Lung (tissue), 11 donors: ENCODE measurements at regions not wholly inside any gene's neighbourhood (a gene's known extent, or its start where the extent isn't known, plus 50 kb on each side); places are given as distances from the start of the nearest gene placed in this dataset.
"Not testable (repeated sequence)": the region's sequence is repeated elsewhere in the genome, so short reads cannot be mapped to it uniquely, and the experiment has no call there.

Source experiments
- ATAC-seq: fragments of 200-7000 bp; cut with Tn5 transposase; one replicate; pipeline ENCODE4 v1.9.1; 2020; ENCODE audit warnings: moderate number of reproducible peaks; ENCODE audit not compliant: insufficient read depth, low FRiP score
- DNase-seq, 3 donors: peaks; one replicate each; pipeline ENCODE4 v3.0.0-alpha.2; 2013 to 2017
- H3K27ac ChIP-seq, 2 donors: one replicate each; pipeline ENCODE4 v1.5.1; 2013; ENCODE audit warnings: mild to moderate bottlenecking in 2 of 2, moderate library complexity in 2 of 2, control low read depth in 1 of 2, inconsistent platforms in 1 of 2, low read depth in 1 of 2, low read length in 1 of 2
- H3K27me3 ChIP-seq, 3 donors: one replicate each; pipeline ENCODE4 v1.5.1; 2013; ENCODE audit warnings: low read length in 2 of 3; ENCODE audit not compliant: control insufficient read depth in 3 of 3, insufficient read depth in 3 of 3
- H3K36me3 ChIP-seq, 4 donors: one replicate each; pipeline ENCODE4 v1.5.1; 2013; ENCODE audit warnings: low read length in 4 of 4, mild to moderate bottlenecking in 1 of 4, moderate library complexity in 1 of 4; ENCODE audit not compliant: control insufficient read depth in 4 of 4, insufficient read depth in 4 of 4
- H3K4me1 ChIP-seq, 5 donors: one replicate each; pipeline ENCODE4 v1.5.1; 2013; ENCODE audit warnings: low read length in 5 of 5, mild to moderate bottlenecking in 2 of 5, moderate library complexity in 1 of 5; ENCODE audit not compliant: control insufficient read depth in 5 of 5, insufficient read depth in 5 of 5
- H3K4me3 ChIP-seq: one replicate; pipeline ENCODE4 v1.5.1; 2013; ENCODE audit warnings: mild to moderate bottlenecking, control low read depth, moderate library complexity
- H3K9ac ChIP-seq, 2 donors: one replicate each; pipeline ENCODE4 v1.5.1; 2013; ENCODE audit warnings: low read length in 2 of 2, control low read depth in 1 of 2; ENCODE audit not compliant: insufficient read depth in 1 of 2
- H3K9me3 ChIP-seq, 4 donors: one replicate each; pipeline ENCODE4 v1.5.1; 2013; ENCODE audit warnings: low read length in 3 of 4, mild to moderate bottlenecking in 1 of 4, moderate library complexity in 1 of 4; ENCODE audit not compliant: control insufficient read depth in 4 of 4, insufficient read depth in 3 of 4
- CTCF ChIP-seq: IDR thresholded peaks from 2 replicates; pipeline ENCODE4 v1.5.1; 2012; ENCODE audit warnings: mild to moderate bottlenecking; ENCODE audit errors: control extremely low read depth, extremely low read depth
- WGBS, 2 donors: extraction: QIAGEN DNeasy Blood & Tissue Kit; methylation state at CpG; one replicate each; pipeline ENCODE4 v1.1.7; 2013; 5-methylcytosine and 5-hydroxymethylcytosine counted together
- donor health status: control.
- donor health status: control.
- donor health status: Bipolar disorder and iron deficiency.
- donor health status: healthy.
- donor health status: DM: yes; HTN: yes; CAD: no.

GRCh38 chr7:24158975-24159374, 125.0 kb upstream of the NPY start:
- Histone ChIP-seq H3K9ac (no peak overlapping the region), H3K4me1 (no peaks in the 10 kb centered on the region), H3K27me3 (no peaks in the 10 kb centered on the region), H3K27ac (no peak overlapping the region), H3K4me3 (no peak overlapping the region), H3K9me3 (peaks cover 0 to 2% (median 0%) of the 10 kb centered on the region in 4 donors), H3K36me3 (no peaks in the 10 kb centered on the region)
- ATAC-seq (no peak), DNase-seq (no peak)
- 89 to 90% methylated on average over 6 of the region's 6 CpGs for WGBS, 2 donors
- no peak for TF ChIP-seq CTCF

- no peak for TF ChIP-seq CTCF
- Histone ChIP-seq H3K4me1 (no peaks in the 10 kb centered on the region), H3K27ac (no peak overlapping the region), H3K9me3 (peaks cover 0 to 7% (median 2%) of the 10 kb centered on the region in 4 donors), H3K9ac (no peak overlapping the region), H3K4me3 (no peak overlapping the region), H3K27me3 (no peaks in the 10 kb centered on the region), H3K36me3 (no peaks in the 10 kb centered on the region)
- ATAC-seq: no peak
- no peak for DNase-seq
- 69 to 82% methylated on average over 4 of the region's 4 CpGs for whole genome bisulfite sequencing, 2 donors
Observed at GRCh38 chr7:24164401-24164800, 119.6 kb upstream of the NPY start.

- Histone ChIP-seq H3K4me1 (peaks cover 0 to 15% (median 0%) of the 10 kb centered on the region in 5 donors), H3K27ac (no peak overlapping the region), H3K9me3 (peaks cover 0 to 7% (median 2%) of the 10 kb centered on the region in 4 donors), H3K9ac (no peak overlapping the region), H3K36me3 (no peaks in the 10 kb centered on the region), H3K4me3 (no peak overlapping the region), H3K27me3 (no peaks in the 10 kb centered on the region)
- 73 to 78% methylated on average over 5 of the region's 5 CpGs for WGBS, 2 donors
- TF ChIP-seq CTCF: no peak
- ATAC-seq (no peak), DNase-seq (no peak)
Observed at GRCh38 chr7:24169077-24169624, 114.8 kb upstream of the NPY start.

- not testable (repeated sequence) for H3K4me3 ChIP-seq, DNase-seq, H3K9me3 ChIP-seq, H3K27ac ChIP-seq, H3K27me3 ChIP-seq, ATAC-seq, H3K36me3 ChIP-seq, H3K9ac ChIP-seq
- peaks cover 0 to 15% (median 0%) of the 10 kb centered on the region in 5 donors for H3K4me1 ChIP-seq
- WGBS, 2 donors: 87 to 93% methylated on average over 9 of the region's 9 CpGs
Observed at GRCh38 chr7:24171951-24172350, 112.0 kb upstream of the NPY start.
